HG03571 (cell line): ENCODE measurements at regions not wholly inside any gene's neighbourhood (a gene's known extent, or its start where the extent isn't known, plus 50 kb on each side); places are given as distances from the start of the nearest gene placed in this dataset.

Experiments
- ATAC-seq: cut with Tn5 transposase; IDR thresholded peaks from one replicate; pipeline ENCODE4 v1.9.1; 2021; ENCODE audit not compliant: unreplicated experiment

- no peak for ATAC-seq
Observed at GRCh38 chr20:60125513-60125912, 167.3 kb downstream of the CDH26 start.

- ATAC-seq = no peak
Observed at GRCh38 chr20:60126975-60127374, 168.8 kb downstream of the CDH26 start.

DNA sequence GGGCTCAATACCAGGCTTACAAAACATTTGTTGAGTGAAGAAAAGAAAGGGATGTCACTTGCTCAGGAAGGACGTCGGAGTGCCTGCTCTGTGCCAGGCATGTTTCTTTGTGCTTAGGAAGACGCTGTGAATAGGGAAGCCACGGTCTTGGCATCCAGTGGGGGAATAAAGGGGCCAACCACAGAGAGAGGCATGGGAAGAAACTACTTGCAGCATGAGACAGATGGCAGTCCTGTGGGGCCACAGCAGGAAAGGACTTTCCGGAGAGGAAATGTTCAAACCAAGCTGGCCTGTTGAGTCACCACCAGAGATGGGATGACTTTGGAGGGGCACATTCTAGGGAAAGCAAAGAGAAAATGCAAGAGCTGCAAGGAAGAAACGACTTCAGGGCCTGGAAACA, 173.2 kb downstream of the CDH26 start:
- ATAC-seq = no peak

GRCh38 chr20:60132162-60132826, 174.1 kb downstream of the CDH26 start:
- ATAC-seq = no peak

DNA sequence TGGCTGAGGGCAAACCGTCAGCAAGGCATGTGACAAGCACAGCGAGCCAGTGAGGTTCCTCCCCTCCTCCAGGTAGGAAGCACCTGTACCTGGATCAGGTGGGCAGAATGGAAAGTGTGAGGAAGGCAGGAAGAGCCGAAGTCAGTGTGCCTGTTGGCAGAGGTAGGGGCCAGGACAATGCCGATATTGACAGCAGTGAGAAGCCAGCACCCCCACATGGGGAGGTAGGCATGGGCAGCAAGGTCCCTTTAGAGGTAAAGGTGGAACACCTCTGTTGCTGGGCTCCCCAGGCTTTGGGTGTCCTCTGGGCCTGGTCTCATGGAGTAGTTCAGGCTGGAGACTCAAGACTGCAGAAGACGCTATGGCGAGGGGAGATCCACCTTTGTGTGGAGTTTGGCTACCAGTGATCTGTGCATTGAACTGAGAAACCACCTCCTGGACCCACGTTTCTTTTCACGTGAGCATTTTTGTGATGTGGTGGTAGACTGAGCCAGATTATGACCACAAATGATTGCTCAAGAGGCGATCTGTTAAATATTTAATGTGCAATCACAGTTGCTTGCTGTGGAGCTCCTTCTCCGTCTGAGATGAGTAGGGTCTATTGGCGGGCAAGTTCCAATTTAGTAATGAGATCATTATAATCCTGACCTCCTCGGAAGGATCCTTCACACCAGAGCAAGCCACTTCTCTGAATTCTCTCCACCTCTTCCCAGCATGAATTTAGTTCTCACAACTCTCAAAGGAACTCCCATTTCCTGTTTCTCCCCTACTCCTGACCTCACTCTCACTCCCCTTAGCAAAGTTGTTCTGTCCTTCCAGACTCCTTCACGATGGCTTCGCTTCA, 174.8 kb downstream of the CDH26 start:
- ATAC-seq = no peak

GRCh38 chr20:60135276-60135675, 177.1 kb downstream of the CDH26 start:
- no peak for ATAC-seq

- no peak for ATAC-seq
Observed at GRCh38 chr20:60136645-60137401, 178.6 kb downstream of the CDH26 start.

- peak; percentile 53 for ATAC-seq
Observed at GRCh38 chr20:60137657-60138245, 179.5 kb downstream of the CDH26 start.

DNA sequence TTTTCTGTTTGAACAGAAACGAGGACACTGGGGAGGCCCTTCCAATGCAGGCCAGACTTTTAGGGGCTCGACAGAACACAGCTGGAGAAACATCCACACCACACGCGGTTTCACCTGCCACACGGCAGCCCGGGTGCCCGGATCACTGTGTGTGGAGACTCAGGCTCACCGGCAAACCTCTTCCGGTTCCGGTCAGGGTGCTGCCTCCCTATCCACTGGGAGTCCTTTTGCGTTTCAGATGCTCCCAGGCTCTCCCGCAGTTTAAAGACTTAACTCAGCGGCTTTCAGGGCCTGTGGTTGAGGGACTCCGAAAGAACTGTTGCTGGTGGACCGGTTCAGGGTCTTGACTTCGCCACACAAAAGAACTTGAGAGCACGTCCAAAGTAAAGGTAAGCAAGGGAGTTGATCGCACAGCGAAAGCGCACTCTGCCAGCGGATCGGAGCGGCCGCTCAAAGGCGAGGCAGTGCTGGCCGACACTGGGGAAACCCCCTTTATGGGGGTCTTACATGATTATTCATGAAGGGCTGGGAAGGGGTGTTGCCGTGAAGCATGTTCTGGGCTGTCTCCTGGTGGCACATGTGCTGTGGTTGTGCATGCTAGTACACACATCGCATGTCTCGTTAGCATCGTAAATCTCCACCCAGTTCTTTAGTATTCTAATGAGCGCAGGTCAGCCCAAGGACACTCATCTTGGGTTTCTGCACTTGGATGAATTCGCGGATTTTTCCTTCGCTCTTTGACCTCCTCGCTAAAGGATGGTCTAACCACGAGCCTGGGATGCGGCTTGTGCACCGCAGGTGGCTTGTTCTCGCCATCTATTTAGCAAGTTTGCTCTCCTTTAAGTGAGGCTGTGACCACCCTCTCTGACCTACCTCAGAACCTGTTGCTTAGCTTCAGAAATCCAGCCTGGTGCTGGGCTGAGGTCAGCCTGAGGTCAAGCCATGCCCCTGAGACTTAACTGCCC, 180.3 kb downstream of the CDH26 start:
- peak; percentile 52 for ATAC-seq

GRCh38 chr20:60139663-60140446, 181.6 kb downstream of the CDH26 start:
- no peak for ATAC-seq

GRCh38 chr20:60142587-60142986, 184.4 kb downstream of the CDH26 start:
- no peak for ATAC-seq

- ATAC-seq = no peak
Observed at GRCh38 chr20:60143261-60143842, 185.1 kb downstream of the CDH26 start.

- no peak for ATAC-seq
Observed at GRCh38 chr20:60144404-60144803, 186.2 kb downstream of the CDH26 start.

GRCh38 chr20:60144974-60145527, 186.8 kb downstream of the CDH26 start:
- no peak for ATAC-seq

DNA sequence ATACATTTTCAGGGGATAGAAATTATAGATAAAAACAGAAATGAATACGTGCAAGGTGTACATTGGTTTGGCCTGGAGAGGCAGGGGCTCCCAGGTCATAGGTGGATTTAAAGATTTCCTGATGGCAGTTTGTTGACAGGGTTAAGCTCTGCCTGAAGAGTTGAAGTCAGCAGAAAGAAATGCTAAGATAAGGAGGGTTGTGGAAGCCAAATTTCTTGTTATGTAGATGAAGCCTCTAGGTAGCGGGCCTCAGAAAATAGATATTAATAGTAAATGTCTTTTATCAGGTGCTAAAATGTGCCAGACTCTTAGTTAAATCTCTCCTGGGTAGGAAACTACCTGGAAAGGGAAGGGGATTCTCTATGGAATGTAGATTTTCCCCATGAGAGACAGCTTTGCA, 188.8 kb downstream of the CDH26 start:
- no peak for ATAC-seq

DNA sequence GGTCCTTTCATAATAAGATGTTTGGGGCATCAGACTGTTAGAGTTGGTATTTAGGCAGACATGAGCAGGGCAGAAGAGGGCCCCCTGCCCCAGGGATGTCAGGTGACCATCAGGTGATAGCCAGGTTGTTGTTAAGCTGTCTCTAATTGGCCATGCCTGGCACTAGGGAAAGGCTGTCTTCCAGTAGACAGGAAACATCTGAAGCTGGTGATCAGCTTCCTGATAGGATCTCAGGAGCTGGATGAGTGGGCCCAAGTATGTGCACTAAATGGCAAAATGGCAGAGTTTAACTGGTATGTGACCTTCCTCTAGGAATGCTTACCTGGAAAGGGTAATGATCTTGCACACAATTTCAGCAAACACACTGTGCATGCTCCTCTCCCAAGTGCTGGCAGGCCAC, 190.7 kb downstream of the CDH26 start:
- no peak for ATAC-seq

DNA sequence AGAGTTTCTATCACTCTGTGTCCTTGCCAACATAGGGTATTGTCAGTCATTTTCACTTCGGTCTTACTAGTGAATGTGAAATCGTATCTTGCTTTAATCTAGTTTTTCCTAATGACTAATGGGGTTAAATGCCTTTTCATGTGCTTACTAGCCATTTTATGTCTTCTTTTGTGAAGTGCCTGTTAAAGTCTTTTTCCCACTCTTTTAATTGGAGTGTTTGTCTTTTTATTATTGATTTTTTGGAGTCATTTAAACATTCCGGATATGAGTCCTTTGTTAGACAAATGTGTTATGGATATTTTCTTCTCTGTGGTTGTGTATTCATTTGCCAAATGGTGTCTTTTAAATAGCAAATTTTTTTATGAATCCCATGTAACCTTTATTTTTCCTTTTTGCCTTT, 194.6 kb downstream of the CDH26 start:
- ATAC-seq = no peak

DNA sequence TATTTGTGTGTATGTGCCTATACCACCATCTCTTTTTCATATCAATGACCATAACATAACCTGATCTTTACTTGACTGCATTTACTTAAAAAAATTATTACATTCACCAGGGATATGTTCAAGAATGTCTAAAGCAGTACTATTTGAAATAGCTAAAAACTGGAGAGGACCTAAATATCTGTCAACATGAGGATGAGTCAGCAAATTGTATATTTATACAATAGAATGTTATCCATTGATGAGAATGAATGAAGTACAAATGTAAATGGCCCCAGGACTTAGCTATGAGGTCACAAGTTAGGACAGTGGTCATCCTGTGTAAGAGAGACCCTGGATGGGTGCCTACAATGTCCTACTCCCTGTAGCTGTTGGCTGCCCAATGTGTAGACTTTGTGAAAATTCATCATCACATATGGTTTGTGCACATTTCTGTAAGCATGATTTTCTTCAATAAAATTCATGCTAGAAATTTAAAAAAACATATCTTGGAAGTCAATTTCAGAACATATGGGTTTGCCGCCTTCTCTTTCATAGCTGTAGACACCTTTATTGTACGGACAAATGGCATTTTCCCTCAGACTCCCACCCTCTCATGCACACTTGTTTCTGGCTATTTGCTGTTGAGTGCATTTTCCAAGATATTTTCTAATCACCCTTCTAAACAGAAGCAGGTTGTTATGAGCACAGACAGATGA, 202.4 kb downstream of the CDH26 start:
- ATAC-seq = no peak
